Naive thymus-derived CD8-positive, alpha-beta T cell (primary cell): ENCODE measurements at regions not wholly inside any gene's neighbourhood (a gene's known extent, or its start where the extent isn't known, plus 50 kb on each side); places are given as distances from the start of the nearest gene placed in this dataset.

ENCODE experiments used
- ATAC-seq, 2 donors: fragments of 150-1000 bp; cut with Tn5 transposase in 1 of 2; sonication (Bioruptor Pico), chemical (Tn5 transposase) in 1 of 2; 1 replicate in 1 of 2; 2 replicates in 1 of 2; pipeline ENCODE4 v1.10.0; 2021; ENCODE audit warnings: mild to moderate bottlenecking in 2 of 2, moderate library complexity in 2 of 2
- POLR2A ChIA-PET: fragments of 350-600 bp; sonication (Branson Sonifier 250); formaldehyde crosslinking; loops from one replicate; lab custom pipeline; 2021; ENCODE audit warnings: antibody characterized with exemption; lab: Charles Lee
- DNase-seq, 10 donors: peaks; one replicate each; pipeline versions ENCODE4 v3.0.0 to v3.0.0-alpha.2; 2020 to 2022
- H3K27ac Mint-ChIP-seq, 10 donors: one replicate each; pipeline ENCODE4 v1.8.0; 2020 to 2022; ENCODE audit warnings: mild to moderate bottlenecking in 10 of 10, mixed read lengths in 10 of 10, moderate library complexity in 4 of 10, inconsistent platforms in 1 of 10
- H3K27me3 Mint-ChIP-seq, 5 donors: one replicate each; pipeline ENCODE4 v1.8.0; 2021 to 2022; ENCODE audit warnings: mixed read lengths in 5 of 5
- H3K36me3 Mint-ChIP-seq, 3 donors: one replicate each; pipeline ENCODE4 v1.8.0; 2020 to 2022; ENCODE audit warnings: mixed read lengths in 3 of 3, mild to moderate bottlenecking in 2 of 3, inconsistent platforms in 1 of 3
- H3K4me1 Mint-ChIP-seq, 4 donors: one replicate each; pipeline ENCODE4 v1.8.0; 2021 to 2022; ENCODE audit warnings: mixed read lengths in 4 of 4
- H3K4me3 Mint-ChIP-seq, 10 donors: one replicate each; pipeline ENCODE4 v1.8.0; 2020 to 2022; ENCODE audit warnings: mild to moderate bottlenecking in 10 of 10, mixed read lengths in 10 of 10, moderate library complexity in 6 of 10, inconsistent platforms in 1 of 10
- H3K9me3 Mint-ChIP-seq, 9 donors: one replicate each; pipeline ENCODE4 v1.8.0; 2020 to 2022; ENCODE audit warnings: mixed read lengths in 9 of 9, mild to moderate bottlenecking in 3 of 9, inconsistent platforms in 1 of 9, moderate library complexity in 1 of 9

DNA sequence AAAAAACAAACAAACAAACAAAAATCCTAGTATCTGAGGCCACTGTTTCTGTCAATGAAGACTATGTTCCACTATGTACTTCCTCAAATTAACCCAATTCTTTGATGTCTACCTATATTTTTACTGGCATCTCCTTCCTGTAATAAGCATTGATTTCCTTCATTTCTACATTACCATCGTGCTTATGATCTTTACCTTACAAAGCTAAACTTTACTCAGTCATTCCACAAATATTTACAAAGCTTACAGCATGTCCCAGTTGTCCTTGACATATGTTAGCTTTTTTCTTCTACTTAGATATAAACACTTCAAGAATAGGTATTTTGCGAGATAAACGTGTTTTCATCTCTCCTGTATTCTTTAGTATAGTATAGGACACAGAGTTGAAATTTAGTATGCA is 1090.9 kb downstream of the PCDH9 start:
- Mint-ChIP-seq H3K27me3 (peaks cover 0 to 4% (median 0%) of the 10 kb centered on the region in 5 donors), H3K4me1 (peaks cover 0 to 22% (median 0%) of the 10 kb centered on the region in 4 donors), H3K4me3 (no peak overlapping the region), H3K9me3 (peaks cover 0 to 13% (median 2%) of the 10 kb centered on the region in 9 donors), H3K27ac (no peak overlapping the region), H3K36me3 (no peaks in the 10 kb centered on the region)
- ATAC-seq: no peak
- POLR2A ChIA-PET: no interaction called here
- no peak for DNase-seq

GRCh38 chr13:66138172-66138811 is 1091.8 kb downstream of the PCDH9 start:
- DNase-seq (peak in 1 of 10 donors; percentile 1), ATAC-seq (no peak)
- POLR2A ChIA-PET: no interaction called here
- no peaks in the 10 kb centered on the region for H3K36me3 Mint-ChIP-seq
- peaks cover 0 to 22% (median 0%) of the 10 kb centered on the region in 4 donors for H3K4me1 Mint-ChIP-seq
- peaks cover 0 to 12% (median 2%) of the 10 kb centered on the region in 9 donors for H3K9me3 Mint-ChIP-seq
- H3K27ac Mint-ChIP-seq: peak overlapping the region in 1 of 10 donors; percentile 1
- no peak overlapping the region for H3K4me3 Mint-ChIP-seq
- peaks cover 0 to 4% (median 0%) of the 10 kb centered on the region in 5 donors for H3K27me3 Mint-ChIP-seq

DNA sequence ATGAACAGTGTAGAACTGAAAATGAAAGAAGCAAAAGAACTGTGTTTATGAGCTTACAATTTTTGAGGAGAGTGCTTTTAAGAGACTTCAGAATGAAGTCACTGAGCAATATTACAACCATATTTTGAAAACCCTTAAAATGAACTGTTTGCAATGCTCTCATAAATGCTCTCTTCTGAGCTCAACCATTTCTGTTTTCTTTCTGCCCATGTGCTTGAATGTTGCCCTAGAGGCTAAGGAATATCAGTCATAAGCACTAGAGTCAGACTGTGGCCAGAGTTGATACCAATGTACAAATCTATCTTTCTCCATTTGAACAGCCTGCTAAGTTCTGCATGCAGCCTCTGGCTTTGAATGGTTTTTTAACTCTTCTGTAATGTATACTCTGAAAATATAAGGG is 1092.8 kb downstream of the PCDH9 start:
- no peak overlapping the region for H3K4me3 Mint-ChIP-seq
- no peak overlapping the region for H3K27ac Mint-ChIP-seq
- H3K4me1 Mint-ChIP-seq: peaks cover 0 to 22% (median 0%) of the 10 kb centered on the region in 4 donors
- POLR2A ChIA-PET: no interaction called here
- H3K9me3 Mint-ChIP-seq: peaks cover 0 to 3% (median 0%) of the 10 kb centered on the region in 9 donors
- H3K36me3 Mint-ChIP-seq: no peaks in the 10 kb centered on the region
- no peaks in the 10 kb centered on the region for H3K27me3 Mint-ChIP-seq
- DNase-seq (no peak), ATAC-seq (no peak)

DNA sequence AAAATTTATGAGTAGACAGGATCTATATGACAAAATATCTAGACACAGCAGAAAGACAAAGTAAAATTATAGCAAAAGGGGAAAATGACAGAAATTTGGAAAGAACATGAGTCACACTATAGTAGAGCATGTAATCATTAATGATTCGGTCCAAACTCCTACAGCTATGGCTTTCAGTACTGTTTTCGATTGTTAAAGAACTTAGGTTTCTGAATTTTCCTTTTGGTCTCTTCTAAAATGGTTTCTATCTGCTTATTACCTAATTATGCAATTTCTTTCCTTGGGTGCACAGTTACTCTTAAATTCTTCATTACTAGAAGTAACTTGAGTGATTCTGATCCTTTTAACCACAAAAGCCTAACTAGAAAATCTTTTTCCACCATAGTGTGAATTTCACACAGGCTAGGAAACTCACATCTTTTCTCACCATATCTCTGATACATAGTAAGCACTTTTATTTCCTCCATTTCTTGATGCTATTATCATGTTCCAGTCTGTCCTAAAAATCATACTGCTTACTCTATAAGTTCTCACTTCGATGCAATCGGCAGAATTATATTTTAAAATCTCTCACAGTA is 1101.4 kb downstream of the PCDH9 start:
- H3K9me3 Mint-ChIP-seq: no peaks in the 10 kb centered on the region
- H3K36me3 Mint-ChIP-seq: no peaks in the 10 kb centered on the region
- H3K4me1 Mint-ChIP-seq: no peaks in the 10 kb centered on the region
- ATAC-seq: no peak
- H3K27me3 Mint-ChIP-seq: no peaks in the 10 kb centered on the region
- H3K27ac Mint-ChIP-seq: no peak overlapping the region
- POLR2A ChIA-PET: no interaction called here
- DNase-seq: no peak
- no peak overlapping the region for H3K4me3 Mint-ChIP-seq

- Mint-ChIP-seq H3K36me3 (no peaks in the 10 kb centered on the region), H3K4me3 (no peak overlapping the region), H3K9me3 (no peaks in the 10 kb centered on the region), H3K27me3 (no peaks in the 10 kb centered on the region), H3K4me1 (no peaks in the 10 kb centered on the region), H3K27ac (no peak overlapping the region)
- no peak for ATAC-seq
- POLR2A ChIA-PET: no interaction called here
- DNase-seq: no peak
Measured at GRCh38 chr13:66128201-66128600, 1101.9 kb downstream of the PCDH9 start.

- H3K36me3 Mint-ChIP-seq: no peaks in the 10 kb centered on the region
- POLR2A ChIA-PET: no interaction called here
- H3K4me1 Mint-ChIP-seq: no peaks in the 10 kb centered on the region
- peaks cover 0 to 3% (median 0%) of the 10 kb centered on the region in 5 donors for H3K27me3 Mint-ChIP-seq
- no peak overlapping the region for H3K27ac Mint-ChIP-seq
- ATAC-seq (no peak), DNase-seq (no peak)
- H3K9me3 Mint-ChIP-seq: peaks cover 0 to 10% (median under 1%) of the 10 kb centered on the region in 9 donors
- H3K4me3 Mint-ChIP-seq: no peak overlapping the region
Measured at GRCh38 chr13:66117563-66117962, 1112.6 kb downstream of the PCDH9 start.

DNA sequence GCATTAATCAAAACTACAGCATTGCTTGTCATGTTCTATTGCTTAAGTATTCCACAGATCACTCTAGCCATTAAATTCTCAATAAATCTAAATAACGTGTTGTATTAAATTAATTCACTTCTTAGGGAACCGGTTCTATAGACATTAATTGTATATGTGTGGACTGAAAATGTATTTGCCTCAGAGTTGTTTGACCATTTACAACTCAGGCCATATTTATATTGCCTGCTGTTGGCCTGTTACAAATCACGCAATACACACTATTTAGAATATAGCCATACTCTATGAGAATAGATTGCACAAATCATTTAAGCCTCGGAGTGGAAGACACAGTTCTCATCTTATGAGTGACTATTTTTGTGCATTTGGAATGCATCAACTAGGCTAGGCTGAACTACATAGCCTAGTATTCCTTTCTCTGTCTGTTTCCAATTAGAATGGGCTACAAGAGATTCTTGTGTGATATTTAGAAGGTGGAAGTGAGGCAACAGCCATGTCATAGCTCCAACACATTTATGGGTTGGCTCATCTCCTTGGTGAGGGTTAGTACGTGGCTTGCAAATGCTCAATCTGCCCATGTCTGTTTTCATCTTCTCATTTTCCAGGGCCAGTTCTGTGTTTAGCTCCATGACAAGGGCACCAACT is 1116.1 kb downstream of the PCDH9 start:
- Mint-ChIP-seq H3K4me1 (no peaks in the 10 kb centered on the region), H3K27ac (no peak overlapping the region), H3K36me3 (no peaks in the 10 kb centered on the region), H3K4me3 (no peak overlapping the region), H3K27me3 (peaks cover 0 to 3% (median 0%) of the 10 kb centered on the region in 5 donors), H3K9me3 (peaks cover 0 to 8% (median 2%) of the 10 kb centered on the region in 9 donors)
- DNase-seq: no peak
- POLR2A ChIA-PET: no interaction called here
- no peak for ATAC-seq

GRCh38 chr13:66111628-66112027 is 1118.5 kb downstream of the PCDH9 start:
- Mint-ChIP-seq H3K4me1 (no peaks in the 10 kb centered on the region), H3K27me3 (peaks cover 0 to 3% (median 0%) of the 10 kb centered on the region in 5 donors), H3K36me3 (no peaks in the 10 kb centered on the region), H3K9me3 (peaks cover 0 to 8% (median 2%) of the 10 kb centered on the region in 9 donors), H3K4me3 (no peak overlapping the region), H3K27ac (no peak overlapping the region)
- POLR2A ChIA-PET: no interaction called here
- no peak for DNase-seq
- ATAC-seq: no peak

GRCh38 chr13:66106246-66106645 is 1123.9 kb downstream of the PCDH9 start:
- no peaks in the 10 kb centered on the region for H3K4me1 Mint-ChIP-seq

DNA sequence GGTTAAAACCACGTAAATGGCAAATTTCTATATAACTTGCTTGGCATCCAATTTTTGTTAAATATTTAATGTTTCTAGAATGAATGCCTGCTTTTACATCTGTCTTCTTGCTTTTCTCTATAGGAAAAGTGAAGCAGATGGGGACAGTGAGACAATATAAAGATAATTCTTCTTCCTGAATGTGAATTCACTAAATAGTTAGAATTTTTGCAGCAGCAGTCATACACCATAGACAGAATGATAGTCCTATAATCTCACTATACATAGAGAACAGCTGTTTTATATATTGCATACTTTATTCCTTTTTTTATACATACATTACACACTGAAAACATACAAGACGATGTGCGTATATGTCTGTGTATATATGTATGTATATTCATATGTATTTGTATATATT is 1127.3 kb downstream of the PCDH9 start:
- H3K4me3 Mint-ChIP-seq: no peak overlapping the region
- no peak overlapping the region for H3K27ac Mint-ChIP-seq
- peaks cover 0 to 8% (median 0%) of the 10 kb centered on the region in 9 donors for H3K9me3 Mint-ChIP-seq
- POLR2A ChIA-PET: no interaction called here
- DNase-seq (no peak), ATAC-seq (no peak)
- no peaks in the 10 kb centered on the region for H3K36me3 Mint-ChIP-seq
- no peaks in the 10 kb centered on the region for H3K4me1 Mint-ChIP-seq
- H3K27me3 Mint-ChIP-seq: no peaks in the 10 kb centered on the region

More at GRCh38 chr13:66106246-66106645, 1123.9 kb downstream of the PCDH9 start:
- POLR2A ChIA-PET: no interaction called here
- Mint-ChIP-seq H3K9me3 (no peaks in the 10 kb centered on the region), H3K4me3 (no peak overlapping the region), H3K27me3 (no peaks in the 10 kb centered on the region), H3K27ac (no peak overlapping the region), H3K36me3 (no peaks in the 10 kb centered on the region)
- DNase-seq: no peak
- no peak for ATAC-seq

DNA sequence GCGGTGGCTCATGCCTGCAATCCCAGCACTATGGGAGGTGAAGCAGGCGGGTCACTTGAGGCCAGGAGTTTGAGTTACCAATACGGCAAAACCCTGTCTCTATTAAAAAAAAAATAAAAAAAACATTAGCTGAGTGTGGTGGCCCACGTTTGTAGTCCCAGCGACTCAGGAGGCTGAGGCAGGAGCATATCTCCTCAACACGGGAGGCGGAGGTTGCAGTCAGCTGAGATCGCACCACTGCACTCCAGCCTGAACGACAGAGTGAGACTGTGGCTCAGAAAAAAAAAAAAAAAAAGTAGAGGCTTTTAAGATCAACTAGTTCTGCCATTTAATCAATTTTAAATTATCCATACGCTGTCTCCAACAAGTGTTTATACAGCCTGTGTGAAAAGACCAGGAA is 1130.3 kb downstream of the PCDH9 start:
- DNase-seq: no peak
- POLR2A ChIA-PET: no interaction called here
- Mint-ChIP-seq H3K27ac (no peak overlapping the region), H3K9me3 (peaks cover 0 to 18% (median 2%) of the 10 kb centered on the region in 9 donors), H3K4me1 (no peaks in the 10 kb centered on the region), H3K27me3 (no peaks in the 10 kb centered on the region), H3K4me3 (no peak overlapping the region), H3K36me3 (no peaks in the 10 kb centered on the region)
- no peak for ATAC-seq

- POLR2A ChIA-PET: no interaction called here
- no peaks in the 10 kb centered on the region for H3K36me3 Mint-ChIP-seq
- H3K4me3 Mint-ChIP-seq: no peak overlapping the region
- DNase-seq (no peak), ATAC-seq (no peak)
- H3K9me3 Mint-ChIP-seq: peaks cover 0 to 20% (median 2%) of the 10 kb centered on the region in 9 donors
- H3K4me1 Mint-ChIP-seq: no peaks in the 10 kb centered on the region
- H3K27me3 Mint-ChIP-seq: no peaks in the 10 kb centered on the region
- no peak overlapping the region for H3K27ac Mint-ChIP-seq
Measured at GRCh38 chr13:66098931-66099628, 1131.1 kb downstream of the PCDH9 start.

DNA sequence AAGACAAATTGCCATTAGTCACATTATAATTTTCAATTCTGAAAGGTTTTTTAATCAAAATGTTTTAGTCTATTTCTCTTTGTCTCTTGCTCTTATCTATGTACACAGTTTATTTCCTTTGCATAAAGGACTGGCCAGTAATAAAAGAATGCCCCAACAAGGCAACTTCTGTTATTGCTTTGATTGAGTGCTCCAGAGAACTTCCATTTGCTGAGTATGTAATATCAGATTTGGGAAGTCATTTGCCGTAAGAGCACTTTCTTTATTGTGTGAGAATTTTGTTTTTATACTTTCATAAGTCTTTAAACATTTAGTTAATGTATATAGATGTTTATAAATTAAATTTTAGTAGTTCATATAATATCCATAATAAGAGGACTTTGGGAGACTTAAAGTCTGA is 1140.4 kb downstream of the PCDH9 start:
- ATAC-seq (no peak), DNase-seq (no peak)
- no peak overlapping the region for H3K27ac Mint-ChIP-seq
- no peaks in the 10 kb centered on the region for H3K27me3 Mint-ChIP-seq
- H3K9me3 Mint-ChIP-seq: peaks cover 0 to 6% (median 1%) of the 10 kb centered on the region in 9 donors
- H3K4me1 Mint-ChIP-seq: no peaks in the 10 kb centered on the region
- no peaks in the 10 kb centered on the region for H3K36me3 Mint-ChIP-seq
- POLR2A ChIA-PET: no interaction called here
- H3K4me3 Mint-ChIP-seq: no peak overlapping the region
